SK-N-SH treated with all-trans-retinoic acid at 6 μM for 48 hours (cell line): ENCODE measurements at regions not wholly inside any gene's neighbourhood (a gene's known extent, or its start where the extent isn't known, plus 50 kb on each side); places are given as distances from the start of the nearest gene placed in this dataset.

Experiments
- ESRRG ChIP-seq: fragments of 250-450 bp; sonication (Bioruptor Pico); IDR thresholded peaks from 2 replicates; pipeline ENCODE4 v1.6.1; 2021; ENCODE audit warnings: mild to moderate bottlenecking
- ZFP30 ChIP-seq: fragments of 450-650 bp; formaldehyde crosslinking; IDR thresholded peaks from 2 replicates; pipeline ENCODE4 v1.5.0; 2022; ENCODE audit warnings: mild to moderate bottlenecking, moderate library complexity
- TF ChIP-seq, protein P1 (sequence below): fragments of 250-450 bp; sonication (Bioruptor Pico); IDR thresholded peaks from 2 replicates; pipeline ENCODE4 v1.5.1; 2020; ENCODE audit warnings: low read depth, mild to moderate bottlenecking, moderate library complexity
- TF ChIP-seq, protein P2 (sequence below): fragments of 250-450 bp; sonication (Bioruptor Pico); IDR thresholded peaks from 2 replicates; pipeline ENCODE4 v1.8.0; 2021; ENCODE audit warnings: low read depth, mild to moderate bottlenecking, moderate library complexity, borderline replicate concordance

DNA sequence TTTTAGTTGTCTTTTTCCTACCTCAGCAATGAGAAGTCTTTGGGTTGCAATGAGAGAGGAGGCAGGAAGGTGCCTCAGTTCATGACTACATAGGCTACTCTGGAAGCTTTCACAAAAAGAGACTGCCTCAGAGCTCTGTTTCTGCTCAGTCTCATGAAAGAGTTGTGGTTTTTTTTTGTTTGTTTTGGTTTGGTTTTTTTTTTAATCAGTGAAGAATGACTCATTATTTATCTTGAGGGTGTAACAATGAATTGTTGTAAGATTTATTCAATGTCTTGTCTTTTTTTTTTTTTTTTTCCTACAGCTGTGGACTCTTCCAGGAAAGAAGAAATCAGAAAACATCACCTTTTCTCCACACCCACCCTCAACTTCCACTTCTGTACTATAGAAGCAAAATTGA is 67.5 kb upstream of the CXCL13 start:
- TF ChIP-seq ZFP30, result no peak
- TF ChIP-seq, protein P1, sequence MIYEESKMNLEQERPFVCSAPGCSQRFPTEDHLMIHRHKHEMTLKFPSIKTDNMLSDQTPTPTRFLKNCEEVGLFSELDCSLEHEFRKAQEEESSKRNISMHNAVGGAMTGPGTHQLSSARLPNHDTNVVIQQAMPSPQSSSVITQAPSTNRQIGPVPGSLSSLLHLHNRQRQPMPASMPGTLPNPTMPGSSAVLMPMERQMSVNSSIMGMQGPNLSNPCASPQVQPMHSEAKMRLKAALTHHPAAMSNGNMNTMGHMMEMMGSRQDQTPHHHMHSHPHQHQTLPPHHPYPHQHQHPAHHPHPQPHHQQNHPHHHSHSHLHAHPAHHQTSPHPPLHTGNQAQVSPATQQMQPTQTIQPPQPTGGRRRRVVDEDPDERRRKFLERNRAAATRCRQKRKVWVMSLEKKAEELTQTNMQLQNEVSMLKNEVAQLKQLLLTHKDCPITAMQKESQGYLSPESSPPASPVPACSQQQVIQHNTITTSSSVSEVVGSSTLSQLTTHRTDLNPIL, result no peak
- TF ChIP-seq ESRRG (CRISPR knock-in tag), result no peak
- TF ChIP-seq, protein P2, sequence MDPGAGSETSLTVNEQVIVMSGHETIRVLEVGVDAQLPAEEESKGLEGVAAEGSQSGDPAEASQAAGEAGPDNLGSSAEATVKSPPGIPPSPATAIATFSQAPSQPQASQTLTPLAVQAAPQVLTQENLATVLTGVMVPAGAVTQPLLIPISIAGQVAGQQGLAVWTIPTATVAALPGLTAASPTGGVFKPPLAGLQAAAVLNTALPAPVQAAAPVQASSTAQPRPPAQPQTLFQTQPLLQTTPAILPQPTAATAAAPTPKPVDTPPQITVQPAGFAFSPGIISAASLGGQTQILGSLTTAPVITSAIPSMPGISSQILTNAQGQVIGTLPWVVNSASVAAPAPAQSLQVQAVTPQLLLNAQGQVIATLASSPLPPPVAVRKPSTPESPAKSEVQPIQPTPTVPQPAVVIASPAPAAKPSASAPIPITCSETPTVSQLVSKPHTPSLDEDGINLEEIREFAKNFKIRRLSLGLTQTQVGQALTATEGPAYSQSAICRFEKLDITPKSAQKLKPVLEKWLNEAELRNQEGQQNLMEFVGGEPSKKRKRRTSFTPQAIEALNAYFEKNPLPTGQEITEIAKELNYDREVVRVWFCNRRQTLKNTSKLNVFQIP, result no peak
